OCI-LY1 (cell line): ENCODE measurements at regions not wholly inside any gene's neighbourhood (a gene's known extent, or its start where the extent isn't known, plus 50 kb on each side); places are given as distances from the start of the nearest gene placed in this dataset.

ENCODE experiments used
- H2AFZ ChIP-seq: fragments of 200-600 bp; sonication (generic), shearing (Covaris generic); 2 replicates; pipeline ENCODE4 v1.6.0; 2014; ENCODE audit warnings: antibody characterized with exemption, mild to moderate bottlenecking, low read length
- H3F3A ChIP-seq: fragments of 200-600 bp; sonication (generic), shearing (Covaris generic); 2 replicates; pipeline ENCODE4 v1.6.0; 2014; ENCODE audit warnings: mild to moderate bottlenecking, antibody characterized with exemption, low read length, moderate library complexity; ENCODE audit not compliant: insufficient read depth
- H3K27ac ChIP-seq: fragments of 200-600 bp; sonication (generic); 2 replicates; pipeline ENCODE4 v1.5.1; 2014; ENCODE audit warnings: low read length, mixed run types, mild to moderate bottlenecking, low read depth; ENCODE audit not compliant: poor library complexity, severe bottlenecking
- H3K27me3 ChIP-seq: fragments of 200-600 bp; sonication (generic); 2 replicates; pipeline ENCODE4 v1.6.0; 2014; ENCODE audit warnings: antibody characterized with exemption, mild to moderate bottlenecking, low read length, moderate library complexity; ENCODE audit not compliant: insufficient read depth
- H3K36me3 ChIP-seq: fragments of 200-600 bp; sonication (generic); 2 replicates; pipeline ENCODE4 v1.6.1; 2014; ENCODE audit warnings: mild to moderate bottlenecking, antibody characterized with exemption, low read length, moderate library complexity, mixed read lengths; ENCODE audit not compliant: insufficient read depth
- H3K4me1 ChIP-seq: fragments of 200-600 bp; sonication (generic); 2 replicates; pipeline ENCODE4 v1.5.1; 2014; ENCODE audit warnings: mild to moderate bottlenecking, low read length, moderate library complexity; ENCODE audit not compliant: insufficient read depth, severe bottlenecking
- H3K4me2 ChIP-seq: fragments of 200-600 bp; sonication (generic), shearing (Covaris generic); 2 replicates; pipeline ENCODE4 v1.6.1; 2014; ENCODE audit warnings: low read length
- H3K4me3 ChIP-seq: fragments of 200-600 bp; sonication (generic); 2 replicates; pipeline ENCODE4 v1.5.1; 2014; ENCODE audit warnings: low read length, low read depth, mild to moderate bottlenecking, mixed read lengths; ENCODE audit not compliant: poor library complexity, severe bottlenecking
- H3K79me2 ChIP-seq: fragments of 200-600 bp; shearing (Covaris generic); 2 replicates; pipeline ENCODE4 v1.6.1; 2016; ENCODE audit warnings: mixed run types, low read length, mixed read lengths; ENCODE audit not compliant: insufficient read depth
- H3K9ac ChIP-seq: fragments of 200-600 bp; sonication (generic), shearing (Covaris generic); 2 replicates; pipeline ENCODE4 v1.6.1; 2014; ENCODE audit warnings: mild to moderate bottlenecking, low read length, mixed read lengths
- H3K9me2 ChIP-seq: fragments of 200-600 bp; sonication (generic), shearing (Covaris generic); 2 replicates; pipeline ENCODE4 v1.6.1; 2014; ENCODE audit warnings: low read depth, mild to moderate bottlenecking, low read length, mixed read lengths
- H3K9me3 ChIP-seq: fragments of 200-600 bp; shearing (Covaris generic); 2 replicates; pipeline ENCODE4 v1.6.1; 2014; ENCODE audit warnings: low read length, mixed read lengths
- H4K20me1 ChIP-seq: fragments of 200-600 bp; sonication (generic), shearing (Covaris generic); 2 replicates; pipeline ENCODE4 v1.6.0; 2016; ENCODE audit warnings: mild to moderate bottlenecking, low read length; ENCODE audit not compliant: insufficient read depth
- EZH2 ChIP-seq: fragments of 200-600 bp; sonication (generic), shearing (Covaris generic); IDR thresholded peaks from 2 replicates; pipeline ENCODE4 v1.8.0; 2017; ENCODE audit warnings: borderline replicate concordance, mixed run types, mild to moderate bottlenecking, antibody characterized with exemption, low read length, moderate library complexity, mixed read lengths
- TF ChIP-seq, protein P1 (sequence below): fragments of 200-600 bp; sonication (generic), shearing (Covaris generic); IDR thresholded peaks from 2 replicates; pipeline ENCODE4 v1.5.1; 2017; ENCODE audit warnings: mild to moderate bottlenecking, antibody characterized with exemption, low read length, moderate library complexity, mixed read lengths

DNA sequence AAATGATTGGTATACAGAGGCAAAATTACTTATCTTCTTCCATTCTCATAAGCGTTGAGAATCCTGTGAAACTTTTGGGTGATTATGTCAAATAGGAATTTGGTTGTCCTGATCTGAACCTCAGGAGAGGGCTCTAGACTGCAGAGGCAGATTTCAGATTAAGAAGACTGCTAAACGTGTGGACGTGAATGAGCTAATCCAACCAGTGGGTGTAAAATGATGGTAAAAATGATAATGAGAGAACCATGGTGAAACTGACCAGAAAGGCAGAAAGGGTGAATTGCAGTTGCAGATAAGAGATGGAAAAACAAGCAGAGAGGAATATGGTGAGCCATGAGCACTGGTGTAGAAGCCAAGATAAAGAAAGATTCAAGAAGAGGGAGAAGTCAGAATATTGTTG is 1200.2 kb upstream of the CDH6 start:
- H3K79me2 ChIP-seq: no peaks in the 10 kb centered on the region
- H2AFZ ChIP-seq: no peak overlapping the region
- no peak overlapping the region for H3K4me3 ChIP-seq
- H3F3A ChIP-seq: no peaks in the 10 kb centered on the region
- H3K36me3 ChIP-seq: no peaks in the 10 kb centered on the region
- no peak overlapping the region for H3K9ac ChIP-seq
- H3K27ac ChIP-seq: no peak overlapping the region
- H3K4me1 ChIP-seq: no peaks in the 10 kb centered on the region
- no peaks in the 10 kb centered on the region for H3K9me3 ChIP-seq
- H3K27me3 ChIP-seq: no peaks in the 10 kb centered on the region
- no peaks in the 10 kb centered on the region for H3K9me2 ChIP-seq
- TF ChIP-seq EZH2: no peak
- TF ChIP-seq, protein P1, sequence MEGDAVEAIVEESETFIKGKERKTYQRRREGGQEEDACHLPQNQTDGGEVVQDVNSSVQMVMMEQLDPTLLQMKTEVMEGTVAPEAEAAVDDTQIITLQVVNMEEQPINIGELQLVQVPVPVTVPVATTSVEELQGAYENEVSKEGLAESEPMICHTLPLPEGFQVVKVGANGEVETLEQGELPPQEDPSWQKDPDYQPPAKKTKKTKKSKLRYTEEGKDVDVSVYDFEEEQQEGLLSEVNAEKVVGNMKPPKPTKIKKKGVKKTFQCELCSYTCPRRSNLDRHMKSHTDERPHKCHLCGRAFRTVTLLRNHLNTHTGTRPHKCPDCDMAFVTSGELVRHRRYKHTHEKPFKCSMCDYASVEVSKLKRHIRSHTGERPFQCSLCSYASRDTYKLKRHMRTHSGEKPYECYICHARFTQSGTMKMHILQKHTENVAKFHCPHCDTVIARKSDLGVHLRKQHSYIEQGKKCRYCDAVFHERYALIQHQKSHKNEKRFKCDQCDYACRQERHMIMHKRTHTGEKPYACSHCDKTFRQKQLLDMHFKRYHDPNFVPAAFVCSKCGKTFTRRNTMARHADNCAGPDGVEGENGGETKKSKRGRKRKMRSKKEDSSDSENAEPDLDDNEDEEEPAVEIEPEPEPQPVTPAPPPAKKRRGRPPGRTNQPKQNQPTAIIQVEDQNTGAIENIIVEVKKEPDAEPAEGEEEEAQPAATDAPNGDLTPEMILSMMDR: no peak
- no peaks in the 10 kb centered on the region for H4K20me1 ChIP-seq
- no peak overlapping the region for H3K4me2 ChIP-seq

DNA sequence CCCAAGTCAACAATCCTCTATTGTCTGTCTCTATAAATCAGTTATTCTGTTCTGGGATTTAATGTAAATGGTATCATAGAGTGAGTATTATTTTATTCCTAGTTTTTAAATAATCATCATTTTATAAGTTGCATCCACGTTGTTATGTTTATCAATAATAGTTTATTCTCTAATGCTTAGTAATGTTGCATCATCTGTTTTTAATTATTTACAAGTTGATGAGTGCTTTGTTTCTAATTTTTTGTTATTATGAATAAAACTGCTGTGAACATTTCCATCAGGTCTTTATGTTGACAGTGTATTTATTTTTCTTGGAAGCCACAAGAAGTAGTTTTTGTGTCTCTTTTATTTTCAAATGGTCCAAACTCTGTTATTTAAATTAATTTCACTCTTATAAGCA is 1201.2 kb upstream of the CDH6 start:
- Histone ChIP-seq H3K9me2 (no peaks in the 10 kb centered on the region), H3K27ac (no peak overlapping the region), H3K4me1 (no peaks in the 10 kb centered on the region), H3K79me2 (no peaks in the 10 kb centered on the region), H3K36me3 (no peaks in the 10 kb centered on the region), H3K27me3 (no peaks in the 10 kb centered on the region), H3K9ac (no peak overlapping the region), H3K9me3 (no peaks in the 10 kb centered on the region), H2AFZ (no peak overlapping the region), H3K4me3 (no peak overlapping the region), H3K4me2 (no peak overlapping the region), H4K20me1 (no peaks in the 10 kb centered on the region), H3F3A (no peaks in the 10 kb centered on the region)
- TF ChIP-seq, protein P1: no peak

DNA sequence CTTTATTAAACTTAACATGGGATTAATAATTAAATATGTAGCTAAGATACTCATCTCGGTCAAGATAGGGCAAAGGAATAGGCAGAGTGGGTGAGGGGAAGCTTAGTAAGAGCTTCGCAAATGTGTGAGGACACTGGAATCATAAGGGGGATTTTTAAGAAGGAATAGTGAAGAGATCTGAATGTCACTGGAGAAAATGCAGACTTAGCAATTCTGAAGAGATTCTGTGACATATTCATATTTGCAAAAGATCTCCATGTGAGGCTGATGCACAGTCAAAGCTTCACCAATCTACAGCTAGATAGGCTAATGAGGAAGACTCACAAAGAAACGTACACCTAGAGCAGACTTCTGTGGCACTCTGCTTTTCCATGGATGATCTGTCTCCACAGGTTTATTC is 1202.8 kb upstream of the CDH6 start:
- no peak for TF ChIP-seq EZH2
- TF ChIP-seq, protein P1: no peak
- H3K4me3 ChIP-seq: no peak overlapping the region
- no peaks in the 10 kb centered on the region for H3K36me3 ChIP-seq
- H3K9ac ChIP-seq: no peak overlapping the region
- no peaks in the 10 kb centered on the region for H3K27me3 ChIP-seq
- no peaks in the 10 kb centered on the region for H3F3A ChIP-seq
- H3K4me2 ChIP-seq: no peak overlapping the region
- no peak overlapping the region for H3K27ac ChIP-seq
- H3K9me2 ChIP-seq: no peaks in the 10 kb centered on the region
- no peaks in the 10 kb centered on the region for H3K4me1 ChIP-seq
- H4K20me1 ChIP-seq: no peaks in the 10 kb centered on the region
- no peak overlapping the region for H2AFZ ChIP-seq
- no peaks in the 10 kb centered on the region for H3K9me3 ChIP-seq
- H3K79me2 ChIP-seq: no peaks in the 10 kb centered on the region
